NCI-H128 (cell line): ENCODE measurements at regions not wholly inside any gene's neighbourhood (a gene's known extent, or its start where the extent isn't known, plus 50 kb on each side); places are given as distances from the start of the nearest gene placed in this dataset.
"Not testable (repeated sequence)": the region's sequence is repeated elsewhere in the genome, so short reads cannot be mapped to it uniquely, and the experiment has no call there.

Source experiments
- DNase-seq: peaks from one replicate; lab custom pipeline; 2025; ENCODE audit not compliant: unreplicated experiment; lab: John Stamatoyannopoulos, UW

- no peak for DNase-seq
Observed at GRCh38 chr9:88596376-88596775, 61.4 kb downstream of the NXNL2 start.

- DNase-seq: no peak
Observed at GRCh38 chr9:88604836-88605511, 70.0 kb downstream of the NXNL2 start.

GRCh38 chr9:88605512-88606362, 70.8 kb downstream of the NXNL2 start:
- no peak for DNase-seq

GRCh38 chr9:88614359-88614758, 79.4 kb downstream of the NXNL2 start:
- no peak for DNase-seq

- no peak for DNase-seq
Observed at GRCh38 chr9:88623698-88624097, 88.7 kb downstream of the NXNL2 start.

GRCh38 chr9:88628114-88628513, 93.1 kb downstream of the NXNL2 start:
- DNase-seq: no peak

- DNase-seq: no peak
Observed at GRCh38 chr9:88628811-88629210, 93.8 kb downstream of the NXNL2 start.

GRCh38 chr9:88630574-88630973, 95.6 kb downstream of the NXNL2 start:
- DNase-seq: not testable (repeated sequence)

- DNase-seq: no peak
Observed at GRCh38 chr9:88635151-88635550, 100.2 kb downstream of the NXNL2 start.

GRCh38 chr9:88641456-88642240, 106.7 kb downstream of the NXNL2 start:
- no peak for DNase-seq

GRCh38 chr9:88642336-88642735, 107.4 kb downstream of the NXNL2 start:
- DNase-seq: no peak

GRCh38 chr9:88643931-88644330, 109.0 kb downstream of the NXNL2 start:
- no peak for DNase-seq

- DNase-seq: no peak
Observed at GRCh38 chr9:88645172-88645878, 110.3 kb downstream of the NXNL2 start.

GRCh38 chr9:88645879-88646199, 110.9 kb downstream of the NXNL2 start:
- DNase-seq: no peak

- DNase-seq: no peak
Observed at GRCh38 chr9:88646539-88647300, 111.7 kb downstream of the NXNL2 start.

GRCh38 chr9:88651682-88652633, 117.0 kb downstream of the NXNL2 start:
- DNase-seq: no peak

- no peak for DNase-seq
Observed at GRCh38 chr9:88652876-88653275, 117.9 kb downstream of the NXNL2 start.

- no peak for DNase-seq
Observed at GRCh38 chr9:88653406-88653805, 118.4 kb downstream of the NXNL2 start.

- no peak for DNase-seq
Observed at GRCh38 chr9:88653911-88654310, 118.9 kb downstream of the NXNL2 start.
